MM.1S (cell line): ENCODE measurements at regions not wholly inside any gene's neighbourhood (a gene's known extent, or its start where the extent isn't known, plus 50 kb on each side); places are given as distances from the start of the nearest gene placed in this dataset.

Experiments
- EZH2 ChIP-seq: fragments of 300-600 bp; sonication (generic); optimal IDR thresholded peaks from 2 replicates; pipeline ENCODE3; 2017; ENCODE audit warnings: low read depth, mild to moderate bottlenecking, antibody characterized with exemption, low read length, mixed read lengths
- TF ChIP-seq, protein P1 (sequence below): fragments of 300-600 bp; sonication (generic); IDR thresholded peaks from 2 replicates; pipeline ENCODE4 v1.5.1; 2016; ENCODE audit warnings: antibody characterized with exemption, low read length, mixed read lengths

DNA sequence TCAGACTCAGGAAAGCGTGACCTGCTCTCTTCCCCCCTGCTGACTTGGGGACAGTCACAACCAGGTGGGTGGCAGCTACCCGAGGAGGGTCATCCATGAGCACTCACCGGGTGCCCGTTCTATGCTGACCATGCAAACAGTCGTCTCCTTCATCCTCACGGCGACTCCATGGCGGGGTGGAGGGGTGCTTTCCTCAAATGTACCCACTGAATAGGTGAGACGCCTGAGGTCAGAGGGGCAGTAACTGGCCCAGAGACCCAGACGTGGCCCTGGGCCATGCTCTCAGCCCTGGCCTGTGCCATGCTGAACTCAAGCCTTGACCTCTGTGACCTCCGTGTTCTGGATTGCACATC, 59.2 kb upstream of the TPM4 start:
- no peak for TF ChIP-seq EZH2
- TF ChIP-seq, protein P1, sequence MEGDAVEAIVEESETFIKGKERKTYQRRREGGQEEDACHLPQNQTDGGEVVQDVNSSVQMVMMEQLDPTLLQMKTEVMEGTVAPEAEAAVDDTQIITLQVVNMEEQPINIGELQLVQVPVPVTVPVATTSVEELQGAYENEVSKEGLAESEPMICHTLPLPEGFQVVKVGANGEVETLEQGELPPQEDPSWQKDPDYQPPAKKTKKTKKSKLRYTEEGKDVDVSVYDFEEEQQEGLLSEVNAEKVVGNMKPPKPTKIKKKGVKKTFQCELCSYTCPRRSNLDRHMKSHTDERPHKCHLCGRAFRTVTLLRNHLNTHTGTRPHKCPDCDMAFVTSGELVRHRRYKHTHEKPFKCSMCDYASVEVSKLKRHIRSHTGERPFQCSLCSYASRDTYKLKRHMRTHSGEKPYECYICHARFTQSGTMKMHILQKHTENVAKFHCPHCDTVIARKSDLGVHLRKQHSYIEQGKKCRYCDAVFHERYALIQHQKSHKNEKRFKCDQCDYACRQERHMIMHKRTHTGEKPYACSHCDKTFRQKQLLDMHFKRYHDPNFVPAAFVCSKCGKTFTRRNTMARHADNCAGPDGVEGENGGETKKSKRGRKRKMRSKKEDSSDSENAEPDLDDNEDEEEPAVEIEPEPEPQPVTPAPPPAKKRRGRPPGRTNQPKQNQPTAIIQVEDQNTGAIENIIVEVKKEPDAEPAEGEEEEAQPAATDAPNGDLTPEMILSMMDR: no peak
